IPS-18a (cell line): ENCODE measurements at regions not wholly inside any gene's neighbourhood (a gene's known extent, or its start where the extent isn't known, plus 50 kb on each side); places are given as distances from the start of the nearest gene placed in this dataset.

ENCODE experiments used
- H3K27ac ChIP-seq: one replicate; pipeline ENCODE4 v1.5.1; 2013; ENCODE audit warnings: low read length
- H3K27me3 ChIP-seq: one replicate; pipeline ENCODE4 v1.6.1; 2013; ENCODE audit warnings: mild to moderate bottlenecking, low read length; ENCODE audit not compliant: control insufficient read depth, insufficient read depth
- H3K36me3 ChIP-seq: one replicate; pipeline ENCODE4 v1.6.1; 2013; ENCODE audit warnings: low read depth, low read length; ENCODE audit not compliant: control insufficient read depth
- H3K4me1 ChIP-seq: one replicate; pipeline ENCODE4 v1.6.1; 2013; ENCODE audit warnings: low read depth, low read length; ENCODE audit not compliant: control insufficient read depth
- H3K4me3 ChIP-seq: one replicate; pipeline ENCODE4 v1.5.1; 2013; ENCODE audit warnings: low read length
- H3K9ac ChIP-seq: one replicate; pipeline ENCODE4 v1.6.1; 2013; ENCODE audit warnings: mild to moderate bottlenecking, low read length, moderate library complexity
- H3K9me3 ChIP-seq: one replicate; pipeline ENCODE4 v1.6.1; 2013; ENCODE audit warnings: low read depth, low read length; ENCODE audit not compliant: control insufficient read depth

DNA sequence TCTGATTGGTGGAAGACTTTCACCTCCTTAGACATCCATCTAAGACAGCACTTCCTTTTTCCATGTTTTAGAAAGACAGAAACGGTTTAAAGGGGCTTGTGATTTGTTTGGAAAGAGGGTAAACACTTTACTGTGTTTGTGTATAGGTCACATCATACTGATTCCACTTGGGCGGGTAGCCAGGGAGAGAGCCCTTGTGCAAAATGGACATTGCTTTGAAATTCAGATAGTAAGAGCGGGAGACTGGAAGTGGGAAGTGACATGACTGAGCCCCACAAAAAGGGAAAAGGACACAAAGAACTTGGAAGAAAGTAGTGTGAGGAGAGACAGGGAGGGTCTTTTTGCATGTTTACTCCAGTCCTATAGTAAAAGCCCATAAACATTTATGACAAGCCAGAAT is 195.6 kb upstream of the CNTN4 start:
- H3K9ac ChIP-seq: no peak overlapping the region
- H3K36me3 ChIP-seq: no peaks in the 10 kb centered on the region
- H3K27ac ChIP-seq: no peak overlapping the region
- no peaks in the 10 kb centered on the region for H3K9me3 ChIP-seq
- H3K27me3 ChIP-seq: no peaks in the 10 kb centered on the region
- no peaks in the 10 kb centered on the region for H3K4me1 ChIP-seq
- H3K4me3 ChIP-seq: no peak overlapping the region

DNA sequence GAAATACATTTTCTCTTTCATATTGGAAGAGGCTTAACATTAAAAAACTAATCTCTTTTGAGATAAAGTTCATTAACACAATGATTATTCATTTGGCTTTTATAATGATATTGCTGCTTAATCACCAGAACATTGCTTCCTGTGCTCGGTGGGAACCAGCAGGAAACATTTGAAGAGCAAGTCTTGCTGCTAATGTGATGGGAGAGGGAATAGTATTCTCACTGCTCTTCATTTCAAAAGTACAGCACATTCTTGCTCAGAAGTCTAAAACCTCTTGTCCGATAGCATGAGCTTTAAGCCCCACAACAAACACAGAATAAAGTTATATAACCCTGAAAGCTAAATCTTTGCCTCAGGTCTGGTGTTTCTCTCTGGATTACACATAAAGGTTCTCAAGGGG is 190.8 kb upstream of the CNTN4 start:
- Histone ChIP-seq H3K9me3 (no peaks in the 10 kb centered on the region), H3K4me1 (no peaks in the 10 kb centered on the region), H3K4me3 (no peak overlapping the region), H3K27me3 (no peaks in the 10 kb centered on the region), H3K27ac (no peak overlapping the region), H3K9ac (no peak overlapping the region), H3K36me3 (no peaks in the 10 kb centered on the region)

DNA sequence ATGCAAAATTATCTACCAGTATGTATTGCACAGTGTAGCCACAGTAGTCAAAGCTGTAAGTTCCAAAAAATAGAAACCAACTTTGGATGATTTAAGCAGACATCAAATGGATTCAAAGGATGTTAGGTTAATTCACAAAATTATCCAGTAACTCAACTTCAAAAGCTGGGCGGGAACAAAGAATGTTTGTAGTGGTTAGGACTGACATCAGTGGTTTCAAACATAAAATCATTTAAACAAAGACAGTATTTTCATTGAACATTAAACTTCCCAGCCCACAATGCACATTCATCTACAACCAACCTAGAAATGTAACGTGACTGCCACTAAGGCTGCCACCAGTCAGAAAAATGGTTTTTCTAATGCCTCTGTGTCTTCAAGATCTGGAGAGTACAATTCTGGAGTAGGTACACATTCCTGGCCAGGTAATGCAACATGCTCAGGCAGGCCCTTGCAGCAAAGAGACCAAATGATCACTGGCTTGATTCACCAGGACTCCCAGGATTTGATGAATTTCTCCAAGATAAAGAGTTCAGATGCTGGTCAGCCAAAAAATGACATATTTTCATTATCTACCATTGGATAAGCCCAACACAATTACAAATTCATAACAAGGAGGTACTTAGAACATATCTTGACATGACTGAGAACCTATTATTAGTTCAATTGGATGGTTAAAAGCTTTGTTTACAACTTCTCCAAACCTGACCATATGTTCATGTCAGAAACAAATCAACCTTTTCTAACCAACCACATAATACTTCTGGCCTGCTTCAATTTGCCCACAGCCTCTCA is 189.8 kb upstream of the CNTN4 start:
- H3K4me1 ChIP-seq: no peaks in the 10 kb centered on the region
- H3K9me3 ChIP-seq: no peaks in the 10 kb centered on the region
- no peak overlapping the region for H3K9ac ChIP-seq
- H3K27me3 ChIP-seq: no peaks in the 10 kb centered on the region
- H3K27ac ChIP-seq: no peak overlapping the region
- no peaks in the 10 kb centered on the region for H3K36me3 ChIP-seq
- no peak overlapping the region for H3K4me3 ChIP-seq

DNA sequence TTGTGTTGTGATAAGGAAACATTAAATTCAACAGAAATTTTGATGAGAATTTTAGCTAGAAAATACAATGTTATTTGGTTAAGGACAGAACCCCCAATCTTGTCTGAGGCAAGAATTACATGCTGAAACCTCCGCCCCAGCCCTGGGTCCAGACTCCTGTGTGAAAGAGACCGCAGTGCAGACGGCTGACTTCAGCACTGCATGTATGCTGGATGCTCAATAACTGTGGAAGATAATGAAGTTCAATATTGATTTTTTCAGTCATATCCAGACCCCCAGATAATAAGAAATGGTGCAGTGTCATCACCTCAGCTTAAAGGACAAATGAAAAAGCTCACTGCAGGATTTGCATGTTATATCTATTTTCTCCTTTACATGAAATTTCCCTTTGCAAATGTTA is 188.3 kb upstream of the CNTN4 start:
- Histone ChIP-seq H3K27me3 (no peaks in the 10 kb centered on the region), H3K27ac (no peak overlapping the region), H3K9me3 (no peaks in the 10 kb centered on the region), H3K36me3 (no peaks in the 10 kb centered on the region), H3K4me3 (no peak overlapping the region), H3K9ac (no peak overlapping the region), H3K4me1 (no peaks in the 10 kb centered on the region)

DNA sequence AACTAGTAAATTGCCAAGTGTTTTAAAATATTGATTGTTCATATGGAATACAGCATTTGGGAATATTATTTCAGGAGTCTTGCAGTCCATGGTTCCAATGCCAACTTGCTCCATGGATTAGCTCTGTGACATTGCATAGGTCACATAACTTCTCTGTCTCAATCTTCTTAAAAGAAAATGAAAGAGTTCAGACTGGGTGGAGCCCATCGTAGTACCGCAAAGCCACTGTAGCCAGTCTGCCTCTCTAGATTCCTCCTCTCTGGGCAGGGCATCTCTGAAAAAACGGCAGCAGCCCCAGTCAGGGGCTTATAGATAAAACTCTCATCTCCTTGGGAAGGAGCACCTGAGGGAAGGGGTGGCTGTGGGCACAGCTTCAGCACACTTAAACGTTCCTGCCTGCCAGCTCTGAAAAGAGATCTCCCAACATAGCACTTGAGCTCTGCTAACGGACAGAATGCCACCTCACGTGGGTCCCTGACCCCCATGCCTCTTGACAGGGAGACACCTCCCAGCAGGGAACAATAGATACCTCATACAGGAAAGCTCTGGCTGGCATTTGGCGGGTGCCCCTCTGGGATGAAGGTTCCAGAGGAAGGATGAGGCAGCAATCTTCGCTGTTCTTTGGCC is 168.8 kb upstream of the CNTN4 start:
- no peaks in the 10 kb centered on the region for H3K27me3 ChIP-seq

DNA sequence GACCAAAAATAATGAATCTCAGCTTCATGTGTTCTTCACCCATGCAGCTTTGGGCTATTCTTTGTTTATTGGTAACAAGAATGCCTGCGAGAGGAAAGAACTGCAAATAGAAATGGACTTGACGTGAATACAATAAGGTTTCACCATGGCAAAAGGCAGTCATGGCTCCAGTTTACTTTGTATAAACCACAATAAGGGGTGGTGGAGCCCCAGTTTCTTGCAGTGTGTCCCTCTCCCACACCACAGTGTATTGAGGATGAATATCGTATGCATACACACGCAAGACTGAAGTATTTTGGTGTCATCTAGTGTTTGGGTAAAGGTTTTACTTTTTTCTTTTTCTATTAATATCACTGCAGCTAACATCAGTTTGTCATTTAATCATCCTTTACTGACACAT is 159.7 kb upstream of the CNTN4 start:
- Histone ChIP-seq H3K27me3 (no peaks in the 10 kb centered on the region), H3K4me3 (no peak overlapping the region), H3K4me1 (no peaks in the 10 kb centered on the region), H3K27ac (no peak overlapping the region), H3K36me3 (no peaks in the 10 kb centered on the region), H3K9me3 (no peaks in the 10 kb centered on the region), H3K9ac (no peak overlapping the region)

More for the DNA sequence above, 168.8 kb upstream of the CNTN4 start:
- Histone ChIP-seq H3K36me3 (no peaks in the 10 kb centered on the region), H3K4me1 (no peaks in the 10 kb centered on the region), H3K27ac (no peak overlapping the region), H3K4me3 (no peak overlapping the region), H3K9ac (no peak overlapping the region), H3K9me3 (no peaks in the 10 kb centered on the region)

DNA sequence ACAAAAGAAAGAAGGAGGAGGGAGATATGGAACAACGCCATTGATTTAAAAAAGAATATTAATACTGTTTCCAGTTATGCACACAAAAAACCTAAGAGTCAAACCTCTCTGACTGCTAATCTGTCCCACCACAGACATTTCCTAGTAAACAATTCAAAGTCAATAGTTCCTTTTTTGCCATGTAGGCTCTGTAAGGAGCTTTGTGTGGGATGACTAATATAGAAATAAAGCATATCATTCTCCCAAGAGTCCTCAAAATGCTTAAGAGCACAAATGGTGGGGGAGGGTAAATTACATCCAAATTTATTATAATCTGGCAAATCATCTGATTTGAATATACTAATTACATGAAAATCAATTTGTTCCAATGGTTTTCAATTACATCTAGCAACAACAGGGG is 155.9 kb upstream of the CNTN4 start:
- H3K4me3 ChIP-seq: no peak overlapping the region
- no peaks in the 10 kb centered on the region for H3K36me3 ChIP-seq
- H3K9ac ChIP-seq: no peak overlapping the region
- H3K4me1 ChIP-seq: no peaks in the 10 kb centered on the region
- H3K27ac ChIP-seq: no peak overlapping the region
- H3K9me3 ChIP-seq: no peaks in the 10 kb centered on the region
- H3K27me3 ChIP-seq: no peaks in the 10 kb centered on the region

DNA sequence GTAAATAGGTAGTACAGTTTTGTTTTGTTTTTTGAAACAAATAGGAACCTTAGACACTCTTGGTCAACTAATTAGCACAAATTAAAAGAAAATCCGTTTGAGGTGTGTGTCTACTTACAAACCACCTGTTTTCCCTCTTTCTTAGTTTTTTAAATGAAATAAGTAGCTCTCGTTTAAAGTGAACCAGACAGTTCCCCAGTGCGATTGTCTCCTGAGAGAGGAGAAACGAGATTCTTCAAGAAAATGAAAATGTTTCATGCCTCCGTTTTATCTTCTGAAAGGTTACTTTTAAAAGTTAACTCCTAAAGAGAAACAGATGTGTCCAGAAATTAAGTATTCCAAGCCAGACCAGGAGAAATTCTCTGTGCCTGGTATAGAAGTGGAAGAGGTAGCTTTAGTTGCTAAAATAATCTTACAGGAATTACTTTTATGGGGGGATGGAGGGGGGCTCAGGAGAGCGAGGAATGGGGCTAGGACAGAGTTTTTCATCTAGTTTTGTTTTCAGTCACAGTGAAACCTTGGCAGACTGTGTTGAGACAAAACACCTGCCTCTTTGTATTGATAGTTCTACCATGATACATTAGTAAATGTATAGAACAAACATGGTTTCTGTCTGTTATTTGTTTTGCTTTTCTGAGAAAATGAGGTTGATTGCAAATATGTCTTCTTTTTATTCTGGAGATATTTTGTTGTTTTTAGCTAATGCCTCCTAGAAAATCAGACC is 155.1 kb upstream of the CNTN4 start:
- no peak overlapping the region for H3K27ac ChIP-seq

DNA sequence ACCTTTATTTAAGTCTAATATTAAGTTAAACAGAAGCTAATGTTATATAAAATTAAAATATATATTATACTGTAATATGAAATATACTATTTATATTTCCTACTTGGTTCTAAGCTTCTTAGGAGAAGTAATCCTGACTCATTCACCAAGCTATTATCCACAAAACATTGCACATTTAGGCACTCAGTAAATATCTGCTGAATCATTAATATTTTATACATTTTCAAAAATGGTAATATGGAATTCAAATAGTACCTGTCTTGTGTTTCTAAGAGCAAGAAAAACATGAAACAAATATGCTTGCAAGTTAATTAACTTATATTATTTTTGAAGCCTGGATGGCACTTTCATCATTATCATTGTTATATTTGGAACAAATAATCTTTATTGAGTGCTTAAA is 153.0 kb upstream of the CNTN4 start:
- no peaks in the 10 kb centered on the region for H3K27me3 ChIP-seq
- H3K4me3 ChIP-seq: no peak overlapping the region
- H3K9ac ChIP-seq: no peak overlapping the region
- H3K4me1 ChIP-seq: no peaks in the 10 kb centered on the region
- H3K27ac ChIP-seq: no peak overlapping the region
- H3K36me3 ChIP-seq: no peaks in the 10 kb centered on the region
- H3K9me3 ChIP-seq: no peaks in the 10 kb centered on the region

More for the DNA sequence above, 155.1 kb upstream of the CNTN4 start:
- Histone ChIP-seq H3K9me3 (no peaks in the 10 kb centered on the region), H3K27me3 (no peaks in the 10 kb centered on the region), H3K36me3 (no peaks in the 10 kb centered on the region), H3K4me3 (no peak overlapping the region), H3K9ac (no peak overlapping the region), H3K4me1 (no peaks in the 10 kb centered on the region)

DNA sequence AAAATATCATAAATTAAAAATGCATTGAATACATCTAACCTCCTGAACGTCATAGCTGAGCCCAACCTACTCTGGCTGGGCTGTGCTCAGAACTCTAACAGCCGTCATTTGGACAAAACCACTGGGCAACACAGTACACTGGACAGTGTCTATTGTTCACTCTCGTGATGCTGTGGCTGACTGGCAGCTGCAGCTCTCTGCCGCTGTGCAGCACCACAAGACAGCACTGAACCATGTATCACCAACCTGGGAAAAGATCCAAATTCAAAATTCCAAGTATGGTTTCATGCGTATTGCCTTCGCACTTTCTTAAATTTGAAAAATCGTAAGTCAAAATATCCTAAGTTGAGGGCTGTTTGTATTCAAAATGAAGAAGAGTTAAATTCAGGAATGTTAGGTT is 145.1 kb upstream of the CNTN4 start:
- Histone ChIP-seq H3K27me3 (no peaks in the 10 kb centered on the region), H3K36me3 (no peaks in the 10 kb centered on the region), H3K4me3 (no peak overlapping the region), H3K4me1 (no peaks in the 10 kb centered on the region), H3K27ac (no peak overlapping the region), H3K9me3 (no peaks in the 10 kb centered on the region), H3K9ac (no peak overlapping the region)

DNA sequence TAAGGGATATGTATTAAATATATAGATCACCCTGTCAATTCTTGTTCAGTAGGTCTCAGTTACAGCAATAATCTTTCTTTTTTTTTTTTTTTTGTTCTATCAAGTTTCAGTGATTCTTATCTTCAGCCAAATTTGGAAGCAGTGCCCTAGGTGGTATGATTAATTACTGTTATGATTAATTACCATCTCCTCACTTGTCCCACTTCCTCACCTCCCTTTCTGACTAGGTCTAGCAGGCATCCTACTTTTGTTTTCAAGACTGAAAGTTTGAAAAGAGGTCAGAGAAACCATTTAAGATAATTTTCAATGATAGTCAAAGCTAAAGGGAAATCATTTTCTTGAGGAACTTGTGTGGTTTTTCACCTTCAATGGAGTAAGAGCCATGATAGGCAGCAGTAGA is 144.0 kb upstream of the CNTN4 start:
- no peaks in the 10 kb centered on the region for H3K9me3 ChIP-seq
- H3K9ac ChIP-seq: no peak overlapping the region
- H3K27me3 ChIP-seq: no peaks in the 10 kb centered on the region
- H3K27ac ChIP-seq: no peak overlapping the region
- no peaks in the 10 kb centered on the region for H3K4me1 ChIP-seq
- H3K36me3 ChIP-seq: no peaks in the 10 kb centered on the region
- H3K4me3 ChIP-seq: no peak overlapping the region
